ENCODE measurements at regions not wholly inside any gene's neighbourhood (a gene's known extent, or its start where the extent isn't known, plus 50 kb on each side); places are given as distances from the start of the nearest gene placed in this dataset.

GRCh38 chr14:58730792-58731464 lies 93.2 kb downstream of the DACT1 start:
- intact Hi-C loops (cut with DNase I) = no loop called here

GRCh38 chr14:58731465-58732293 lies 93.9 kb downstream of the DACT1 start:
- intact Hi-C loops (cut with DNase I) = no loop called here
- Histone ChIP-seq H3K27me3 (ENCODE audit: control insufficient read depth, insufficient read depth) (no peaks in the 10 kb centered on the region), H3K4me1 (ENCODE audit: control insufficient read depth, insufficient read depth, low read length) (no peaks in the 10 kb centered on the region), H3K9me3 (ENCODE audit: control insufficient read depth, low read length) (no peaks in the 10 kb centered on the region), H3K27ac (ENCODE audit: low read length) (no peak overlapping the region), H3K4me3 (ENCODE audit: low read length) (no peak overlapping the region)
- ATAC-seq (peak in 1 of 2 donors; percentile 69), DNase-seq (no peak)
- 55% methylated on average over 2 of the region's 2 CpGs for WGBS

More at GRCh38 chr14:58730792-58731464, 93.2 kb downstream of the DACT1 start:
- H3K27me3 ChIP-seq (ENCODE audit: control insufficient read depth, insufficient read depth) = no peaks in the 10 kb centered on the region
- no peaks in the 10 kb centered on the region for H3K9me3 ChIP-seq (ENCODE audit: control insufficient read depth, low read length)
- H3K27ac ChIP-seq (ENCODE audit: low read length) = no peak overlapping the region
- no peak overlapping the region for H3K4me3 ChIP-seq (ENCODE audit: low read length)
- 45% methylated on average over 5 of the region's 5 CpGs for WGBS
- no peak for ATAC-seq
- DNase-seq = no peak
- no peaks in the 10 kb centered on the region for H3K4me1 ChIP-seq (ENCODE audit: control insufficient read depth, insufficient read depth, low read length)

GRCh38 chr14:58732387-58732786 lies 94.6 kb downstream of the DACT1 start:
- intact Hi-C loops (cut with DNase I) = no loop called here
- Histone ChIP-seq H3K4me3 (ENCODE audit: low read length) (no peak overlapping the region), H3K27ac (ENCODE audit: low read length) (no peak overlapping the region), H3K9me3 (ENCODE audit: control insufficient read depth, low read length) (no peaks in the 10 kb centered on the region), H3K4me1 (ENCODE audit: control insufficient read depth, insufficient read depth, low read length) (no peaks in the 10 kb centered on the region), H3K27me3 (ENCODE audit: control insufficient read depth, insufficient read depth) (no peaks in the 10 kb centered on the region)
- DNase-seq (no peak), ATAC-seq (no peak)

GRCh38 chr14:58733451-58734208 lies 95.9 kb downstream of the DACT1 start:
- Histone ChIP-seq H3K9me3 (ENCODE audit: control insufficient read depth, low read length) (no peaks in the 10 kb centered on the region), H3K27me3 (ENCODE audit: control insufficient read depth, insufficient read depth) (no peaks in the 10 kb centered on the region), H3K27ac (ENCODE audit: low read length) (no peak overlapping the region), H3K4me1 (ENCODE audit: control insufficient read depth, insufficient read depth, low read length) (no peaks in the 10 kb centered on the region), H3K4me3 (ENCODE audit: low read length) (no peak overlapping the region)
- DNase-seq (no peak), ATAC-seq (no peak)
- intact Hi-C loops (cut with DNase I) = no loop called here
- 84% methylated on average over 1 of the region's 1 CpG for WGBS

- H3K27ac ChIP-seq (ENCODE audit: low read length) = no peak overlapping the region
- 70% methylated on average over 4 of the region's 4 CpGs for WGBS
- H3K4me3 ChIP-seq (ENCODE audit: low read length) = no peak overlapping the region
- DNase-seq = no peak
- no peak for ATAC-seq
- no peaks in the 10 kb centered on the region for H3K9me3 ChIP-seq (ENCODE audit: control insufficient read depth, low read length)
- peaks cover 1% of the 10 kb centered on the region for H3K4me1 ChIP-seq (ENCODE audit: control insufficient read depth, insufficient read depth, low read length)
- no peaks in the 10 kb centered on the region for H3K27me3 ChIP-seq (ENCODE audit: control insufficient read depth, insufficient read depth)
- intact Hi-C loops (cut with DNase I) = no loop called here
Measured at GRCh38 chr14:58735596-58735995, 97.8 kb downstream of the DACT1 start.

- Histone ChIP-seq H3K27me3 (ENCODE audit: control insufficient read depth, insufficient read depth) (no peaks in the 10 kb centered on the region), H3K27ac (ENCODE audit: low read length) (no peak overlapping the region), H3K4me1 (ENCODE audit: control insufficient read depth, insufficient read depth, low read length) (peaks cover 5% of the 10 kb centered on the region), H3K9me3 (ENCODE audit: control insufficient read depth, low read length) (no peaks in the 10 kb centered on the region), H3K4me3 (ENCODE audit: low read length) (no peak overlapping the region)
- DNase-seq (no peak), ATAC-seq (no peak)
- WGBS = 57% methylated on average over 4 of the region's 4 CpGs
- intact Hi-C loops (cut with DNase I) = no loop called here
Measured at GRCh38 chr14:58736606-58737005, 98.8 kb downstream of the DACT1 start.

GRCh38 chr14:58737511-58737910 lies 99.7 kb downstream of the DACT1 start:
- Histone ChIP-seq H3K4me3 (ENCODE audit: low read length) (no peak overlapping the region), H3K27me3 (ENCODE audit: control insufficient read depth, insufficient read depth) (no peaks in the 10 kb centered on the region), H3K9me3 (ENCODE audit: control insufficient read depth, low read length) (no peaks in the 10 kb centered on the region), H3K27ac (ENCODE audit: low read length) (no peak overlapping the region), H3K4me1 (ENCODE audit: control insufficient read depth, insufficient read depth, low read length) (peaks cover 5% of the 10 kb centered on the region)
- no peak for DNase-seq
- no peak for ATAC-seq
- WGBS = 96% methylated on average over 5 of the region's 5 CpGs
- intact Hi-C loops (cut with DNase I) = no loop called here

GRCh38 chr14:58738189-58738836 lies 100.6 kb downstream of the DACT1 start:
- H3K27me3 ChIP-seq (ENCODE audit: control insufficient read depth, insufficient read depth) = no peaks in the 10 kb centered on the region
- H3K4me1 ChIP-seq (ENCODE audit: control insufficient read depth, insufficient read depth, low read length) = peaks cover 5% of the 10 kb centered on the region
- 55% methylated on average over 3 of the region's 3 CpGs for WGBS
- H3K9me3 ChIP-seq (ENCODE audit: control insufficient read depth, low read length) = no peaks in the 10 kb centered on the region
- intact Hi-C loops (cut with DNase I) = no loop called here
- no peak for DNase-seq
- no peak overlapping the region for H3K4me3 ChIP-seq (ENCODE audit: low read length)
- ATAC-seq = no peak
- H3K27ac ChIP-seq (ENCODE audit: low read length) = no peak overlapping the region

- Histone ChIP-seq H3K4me3 (ENCODE audit: low read length) (no peak overlapping the region), H3K9me3 (ENCODE audit: control insufficient read depth, low read length) (no peaks in the 10 kb centered on the region), H3K27me3 (ENCODE audit: control insufficient read depth, insufficient read depth) (no peaks in the 10 kb centered on the region), H3K4me1 (ENCODE audit: control insufficient read depth, insufficient read depth, low read length) (peaks cover 5% of the 10 kb centered on the region), H3K27ac (ENCODE audit: low read length) (no peak overlapping the region)
- intact Hi-C loops (cut with DNase I) = no loop called here
- WGBS = 79% methylated on average over 2 of the region's 2 CpGs
- ATAC-seq = no peak
- no peak for DNase-seq
Measured at GRCh38 chr14:58738876-58739275, 101.1 kb downstream of the DACT1 start.

- Histone ChIP-seq H3K4me3 (ENCODE audit: low read length) (no peak overlapping the region), H3K9me3 (ENCODE audit: control insufficient read depth, low read length) (no peaks in the 10 kb centered on the region), H3K27me3 (ENCODE audit: control insufficient read depth, insufficient read depth) (no peaks in the 10 kb centered on the region), H3K27ac (ENCODE audit: low read length) (no peak overlapping the region), H3K4me1 (ENCODE audit: control insufficient read depth, insufficient read depth, low read length) (peaks cover 5% of the 10 kb centered on the region)
- ATAC-seq (no peak), DNase-seq (no peak)
- intact Hi-C loops (cut with DNase I) = no loop called here
- 91% methylated on average over 3 of the region's 3 CpGs for WGBS
Measured at GRCh38 chr14:58739674-58740073, 101.9 kb downstream of the DACT1 start.
